Endothelial cell (in vitro differentiated cells): ENCODE measurements at regions not wholly inside any gene's neighbourhood (a gene's known extent, or its start where the extent isn't known, plus 50 kb on each side); places are given as distances from the start of the nearest gene placed in this dataset.

Source experiments
- DNase-seq: peaks from one replicate; pipeline ENCODE4 v3.0.0; 2021; ENCODE audit warnings: low spot score
- H3K27ac Mint-ChIP-seq: one replicate; pipeline ENCODE4 v1.8.0; 2021; ENCODE audit warnings: mixed read lengths, inconsistent platforms; ENCODE audit not compliant: unreplicated experiment
- H3K27me3 Mint-ChIP-seq: one replicate; pipeline ENCODE4 v1.8.0; 2021; ENCODE audit warnings: mild to moderate bottlenecking, moderate library complexity, mixed read lengths, inconsistent platforms; ENCODE audit not compliant: unreplicated experiment
- H3K36me3 Mint-ChIP-seq: one replicate; pipeline ENCODE4 v1.8.0; 2021; ENCODE audit warnings: mild to moderate bottlenecking, low read depth, mixed read lengths, inconsistent platforms; ENCODE audit not compliant: unreplicated experiment
- H3K4me1 Mint-ChIP-seq: one replicate; pipeline ENCODE4 v1.8.0; 2021; ENCODE audit warnings: mild to moderate bottlenecking, mixed read lengths, inconsistent platforms; ENCODE audit not compliant: unreplicated experiment
- H3K4me3 Mint-ChIP-seq: one replicate; pipeline ENCODE4 v1.8.0; 2021; ENCODE audit warnings: mild to moderate bottlenecking, mixed read lengths, inconsistent platforms; ENCODE audit not compliant: unreplicated experiment
- H3K9me3 Mint-ChIP-seq: one replicate; pipeline ENCODE4 v1.8.0; 2021; ENCODE audit warnings: mixed read lengths, inconsistent platforms; ENCODE audit not compliant: unreplicated experiment
- CTCF ChIP-seq: fragments of 200-600 bp; sonication (generic); IDR thresholded peaks from one replicate; pipeline ENCODE4 v1.5.0; 2021; ENCODE audit warnings: antibody characterized with exemption; ENCODE audit not compliant: unreplicated experiment

GRCh38 chr22:27377501-27378295, 423.9 kb downstream of the MN1 start:
- H3K4me1 Mint-ChIP-seq = peaks cover 4% of the 10 kb centered on the region

GRCh38 chr22:27378311-27378800, 423.2 kb downstream of the MN1 start:
- no peaks in the 10 kb centered on the region for H3K4me1 Mint-ChIP-seq
- no peaks in the 10 kb centered on the region for H3K36me3 Mint-ChIP-seq
- H3K27me3 Mint-ChIP-seq = peaks cover 1% of the 10 kb centered on the region
- no peaks in the 10 kb centered on the region for H3K9me3 Mint-ChIP-seq
- no peak overlapping the region for H3K4me3 Mint-ChIP-seq
- no peak overlapping the region for H3K27ac Mint-ChIP-seq
- no peak for TF ChIP-seq CTCF
- no peak for DNase-seq

More at GRCh38 chr22:27377501-27378295, 423.9 kb downstream of the MN1 start:
- Mint-ChIP-seq H3K9me3 (no peaks in the 10 kb centered on the region), H3K27ac (no peak overlapping the region), H3K36me3 (no peaks in the 10 kb centered on the region), H3K27me3 (peaks cover 1% of the 10 kb centered on the region), H3K4me3 (no peak overlapping the region)
- no peak for TF ChIP-seq CTCF
- DNase-seq = no peak

GRCh38 chr22:27378995-27379394, 422.6 kb downstream of the MN1 start:
- Mint-ChIP-seq H3K4me3 (no peak overlapping the region), H3K9me3 (no peaks in the 10 kb centered on the region), H3K27ac (no peak overlapping the region), H3K27me3 (peaks cover 1% of the 10 kb centered on the region), H3K36me3 (no peaks in the 10 kb centered on the region), H3K4me1 (no peaks in the 10 kb centered on the region)
- no peak for TF ChIP-seq CTCF
- DNase-seq = no peak

DNA sequence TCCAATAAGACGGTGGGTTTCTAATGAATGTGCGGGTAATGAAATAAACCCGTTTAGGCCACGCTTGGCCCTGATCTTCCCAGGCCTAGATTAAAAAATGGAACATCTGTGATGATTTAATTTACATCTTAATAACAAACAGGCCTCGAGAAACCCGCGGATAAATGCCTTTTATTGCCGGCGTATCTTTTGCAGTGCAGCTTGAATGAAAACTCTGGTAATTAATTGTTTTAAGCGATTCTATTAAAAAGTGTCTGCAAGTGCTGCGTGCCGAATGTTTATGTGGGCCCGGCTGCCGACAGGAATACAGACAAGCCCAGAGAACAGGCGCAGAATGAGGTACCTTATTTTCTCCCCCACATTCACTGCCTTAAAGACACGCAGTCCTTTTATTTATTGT, 420.7 kb downstream of the MN1 start:
- TF ChIP-seq CTCF = no peak
- Mint-ChIP-seq H3K4me1 (no peaks in the 10 kb centered on the region), H3K27me3 (peaks cover 1% of the 10 kb centered on the region), H3K27ac (no peak overlapping the region), H3K4me3 (no peak overlapping the region), H3K9me3 (no peaks in the 10 kb centered on the region), H3K36me3 (no peaks in the 10 kb centered on the region)
- DNase-seq = no peak

GRCh38 chr22:27381552-27381951, 420.0 kb downstream of the MN1 start:
- Mint-ChIP-seq H3K4me3 (no peak overlapping the region), H3K27me3 (peaks cover 1% of the 10 kb centered on the region), H3K36me3 (no peaks in the 10 kb centered on the region), H3K9me3 (no peaks in the 10 kb centered on the region), H3K27ac (no peak overlapping the region), H3K4me1 (no peaks in the 10 kb centered on the region)
- TF ChIP-seq CTCF = no peak
- DNase-seq = no peak
